ENCODE measurements at regions not wholly inside any gene's neighbourhood (a gene's known extent, or its start where the extent isn't known, plus 50 kb on each side); places are given as distances from the start of the nearest gene placed in this dataset.

DNA sequence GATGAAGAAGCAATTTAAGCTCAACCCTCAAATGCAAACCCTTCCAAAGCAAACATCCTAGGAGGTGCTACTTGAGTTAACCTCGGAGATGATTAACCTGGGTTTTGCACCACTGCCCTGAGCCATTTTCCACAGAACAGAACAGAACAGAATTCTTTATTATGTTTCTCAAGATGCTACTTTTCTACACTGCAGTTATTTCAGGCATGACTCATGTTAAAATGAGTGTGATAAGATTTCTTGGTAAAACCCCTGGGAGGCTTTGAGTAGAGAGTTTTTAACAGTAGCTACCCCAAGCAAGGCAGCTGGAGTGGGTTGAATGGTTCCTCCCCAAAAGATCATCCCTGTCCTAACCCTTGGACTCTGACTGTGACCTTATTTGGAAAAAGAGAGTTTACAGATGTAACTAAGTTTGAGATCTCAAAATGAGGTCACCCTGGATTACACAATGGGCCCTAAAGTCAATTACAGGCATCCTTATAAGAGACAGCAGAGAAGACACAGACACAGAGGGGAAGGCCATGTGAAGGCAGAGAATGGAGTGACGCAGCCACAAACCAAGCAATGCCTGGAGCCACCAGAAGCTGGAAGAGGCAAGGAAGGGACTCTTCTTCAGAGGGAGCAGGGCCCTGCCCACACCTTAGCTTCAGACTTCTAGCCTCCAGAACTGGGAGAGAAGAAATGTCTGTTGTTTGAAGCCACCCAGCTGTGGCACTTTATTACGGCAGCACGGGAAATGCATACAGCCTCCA lies 153.4 kb downstream of the ETS2 start:
- TF ChIP-seq YY1 (IDR thresholded peaks at IDR 0.05; ENCODE audit: low read depth) (no peak), FOXM1 (IDR thresholded peaks at IDR 0.05; ENCODE audit: borderline replicate concordance, low read depth) (no peak), TCF12 (IDR thresholded peaks at IDR 0.05; ENCODE audit: low read depth) (no peak), CEBPB (IDR thresholded peaks at IDR 0.05) (no peak), TEAD4 (IDR thresholded peaks at IDR 0.05) (no peak), ZBTB7A (IDR thresholded peaks at IDR 0.05; ENCODE audit: low read depth) (no peak), CREB1 (IDR thresholded peaks at IDR 0.05; ENCODE audit: low read depth) (no peak), NFIC (IDR thresholded peaks at IDR 0.05) (no peak), EGR1 (IDR thresholded peaks at IDR 0.05) (no peak), RAD21 (IDR thresholded peaks at IDR 0.05; ENCODE audit: low read depth) (no peak), TAF1 (IDR thresholded peaks at IDR 0.05; ENCODE audit: low read depth) (no peak), EP300 (IDR thresholded peaks at IDR 0.05; ENCODE audit: borderline replicate concordance) (no peak)
- TF ChIP-seq, protein P1, sequence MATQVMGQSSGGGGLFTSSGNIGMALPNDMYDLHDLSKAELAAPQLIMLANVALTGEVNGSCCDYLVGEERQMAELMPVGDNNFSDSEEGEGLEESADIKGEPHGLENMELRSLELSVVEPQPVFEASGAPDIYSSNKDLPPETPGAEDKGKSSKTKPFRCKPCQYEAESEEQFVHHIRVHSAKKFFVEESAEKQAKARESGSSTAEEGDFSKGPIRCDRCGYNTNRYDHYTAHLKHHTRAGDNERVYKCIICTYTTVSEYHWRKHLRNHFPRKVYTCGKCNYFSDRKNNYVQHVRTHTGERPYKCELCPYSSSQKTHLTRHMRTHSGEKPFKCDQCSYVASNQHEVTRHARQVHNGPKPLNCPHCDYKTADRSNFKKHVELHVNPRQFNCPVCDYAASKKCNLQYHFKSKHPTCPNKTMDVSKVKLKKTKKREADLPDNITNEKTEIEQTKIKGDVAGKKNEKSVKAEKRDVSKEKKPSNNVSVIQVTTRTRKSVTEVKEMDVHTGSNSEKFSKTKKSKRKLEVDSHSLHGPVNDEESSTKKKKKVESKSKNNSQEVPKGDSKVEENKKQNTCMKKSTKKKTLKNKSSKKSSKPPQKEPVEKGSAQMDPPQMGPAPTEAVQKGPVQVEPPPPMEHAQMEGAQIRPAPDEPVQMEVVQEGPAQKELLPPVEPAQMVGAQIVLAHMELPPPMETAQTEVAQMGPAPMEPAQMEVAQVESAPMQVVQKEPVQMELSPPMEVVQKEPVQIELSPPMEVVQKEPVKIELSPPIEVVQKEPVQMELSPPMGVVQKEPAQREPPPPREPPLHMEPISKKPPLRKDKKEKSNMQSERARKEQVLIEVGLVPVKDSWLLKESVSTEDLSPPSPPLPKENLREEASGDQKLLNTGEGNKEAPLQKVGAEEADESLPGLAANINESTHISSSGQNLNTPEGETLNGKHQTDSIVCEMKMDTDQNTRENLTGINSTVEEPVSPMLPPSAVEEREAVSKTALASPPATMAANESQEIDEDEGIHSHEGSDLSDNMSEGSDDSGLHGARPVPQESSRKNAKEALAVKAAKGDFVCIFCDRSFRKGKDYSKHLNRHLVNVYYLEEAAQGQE (IDR thresholded peaks at IDR 0.05; ENCODE audit: low read depth) = no peak
- TF ChIP-seq, protein P2, sequence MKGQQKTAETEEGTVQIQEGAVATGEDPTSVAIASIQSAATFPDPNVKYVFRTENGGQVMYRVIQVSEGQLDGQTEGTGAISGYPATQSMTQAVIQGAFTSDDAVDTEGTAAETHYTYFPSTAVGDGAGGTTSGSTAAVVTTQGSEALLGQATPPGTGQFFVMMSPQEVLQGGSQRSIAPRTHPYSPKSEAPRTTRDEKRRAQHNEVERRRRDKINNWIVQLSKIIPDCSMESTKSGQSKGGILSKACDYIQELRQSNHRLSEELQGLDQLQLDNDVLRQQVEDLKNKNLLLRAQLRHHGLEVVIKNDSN (IDR thresholded peaks at IDR 0.05) = no peak
- TF ChIP-seq, protein P3, sequence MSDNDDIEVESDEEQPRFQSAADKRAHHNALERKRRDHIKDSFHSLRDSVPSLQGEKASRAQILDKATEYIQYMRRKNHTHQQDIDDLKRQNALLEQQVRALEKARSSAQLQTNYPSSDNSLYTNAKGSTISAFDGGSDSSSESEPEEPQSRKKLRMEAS (IDR thresholded peaks at IDR 0.05) = no peak

DNA sequence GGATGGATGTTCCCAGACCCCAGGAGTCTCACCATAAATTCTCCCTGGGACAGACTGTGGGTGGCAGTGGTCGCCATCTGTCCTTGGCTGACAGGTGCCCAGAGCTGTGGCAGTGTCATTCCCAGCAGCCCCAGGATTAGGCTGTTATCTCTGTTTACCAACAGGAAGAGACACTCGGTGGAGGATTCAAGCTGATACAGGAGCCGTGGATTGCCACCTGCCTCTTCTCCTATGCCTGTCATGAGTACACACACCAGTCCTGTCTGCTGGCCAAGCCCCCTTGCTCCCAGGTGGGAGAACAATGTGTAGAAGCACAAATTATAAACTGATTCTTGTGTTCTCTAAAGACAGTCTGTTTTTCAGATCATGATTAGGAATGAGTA lies 152.6 kb downstream of the ETS2 start:
- no peak for TF ChIP-seq TAF1 (IDR thresholded peaks at IDR 0.05; ENCODE audit: low read depth)
- no peak for TF ChIP-seq TEAD4 (IDR thresholded peaks at IDR 0.05)
- TF ChIP-seq YY1 (IDR thresholded peaks at IDR 0.05; ENCODE audit: low read depth) = no peak
- TF ChIP-seq, protein P3 (IDR thresholded peaks at IDR 0.05) = no peak
- TF ChIP-seq, protein P2 (IDR thresholded peaks at IDR 0.05) = no peak
- TF ChIP-seq FOXM1 (IDR thresholded peaks at IDR 0.05; ENCODE audit: borderline replicate concordance, low read depth) = no peak
- no peak for TF ChIP-seq CEBPB (IDR thresholded peaks at IDR 0.05)
- TF ChIP-seq ZBTB7A (IDR thresholded peaks at IDR 0.05; ENCODE audit: low read depth) = no peak
- TF ChIP-seq EGR1 (IDR thresholded peaks at IDR 0.05) = no peak
- no peak for TF ChIP-seq NFIC (IDR thresholded peaks at IDR 0.05)
- no peak for TF ChIP-seq TCF12 (IDR thresholded peaks at IDR 0.05; ENCODE audit: low read depth)
- TF ChIP-seq EP300 (IDR thresholded peaks at IDR 0.05; ENCODE audit: borderline replicate concordance) = no peak
- TF ChIP-seq CREB1 (IDR thresholded peaks at IDR 0.05; ENCODE audit: low read depth) = no peak
- TF ChIP-seq, protein P1 (IDR thresholded peaks at IDR 0.05; ENCODE audit: low read depth) = no peak
- TF ChIP-seq RAD21 (IDR thresholded peaks at IDR 0.05; ENCODE audit: low read depth) = no peak

DNA sequence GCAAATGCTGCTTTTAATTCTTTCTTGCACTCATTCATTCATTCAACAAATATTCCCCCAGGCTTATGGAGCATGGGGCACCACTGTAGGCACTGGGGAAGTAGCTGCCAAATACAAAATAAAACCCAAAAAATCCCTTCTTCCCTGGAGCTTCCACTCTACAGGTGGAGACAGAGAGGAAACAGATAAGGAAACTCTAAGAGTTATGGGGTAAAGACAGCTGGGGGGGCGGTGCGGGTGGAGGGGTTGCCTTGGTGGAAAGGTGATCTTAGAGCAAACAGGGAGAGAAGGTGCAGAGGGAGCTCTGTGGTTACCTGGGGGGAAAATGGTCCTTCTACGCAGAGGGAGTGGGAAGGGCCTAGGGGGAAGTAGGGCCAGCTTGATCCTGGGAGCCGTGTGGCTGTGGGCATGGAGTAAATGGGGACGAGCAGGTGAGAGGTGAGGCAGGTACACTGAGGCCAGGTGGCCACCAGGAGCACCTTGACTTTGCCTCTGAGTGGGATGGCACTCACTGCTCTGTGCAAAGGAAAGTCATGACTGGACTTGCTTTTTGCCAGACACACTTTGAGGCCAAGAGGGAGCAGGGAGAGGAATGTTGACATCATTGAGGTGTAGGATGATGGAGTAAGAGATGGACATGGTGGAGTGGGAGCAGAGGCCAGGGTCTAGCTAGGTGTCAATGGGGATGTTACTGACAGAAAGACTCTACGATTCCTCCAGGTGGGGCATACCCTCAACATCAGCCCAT lies 152.0 kb downstream of the ETS2 start:
- TF ChIP-seq CEBPB (IDR thresholded peaks at IDR 0.05) = no peak
- TF ChIP-seq EGR1 (IDR thresholded peaks at IDR 0.05) = no peak
- TF ChIP-seq, protein P1 (IDR thresholded peaks at IDR 0.05; ENCODE audit: low read depth) = no peak

All from Ishikawa (cell line).